MM.1S (cell line): ENCODE measurements at regions not wholly inside any gene's neighbourhood (a gene's known extent, or its start where the extent isn't known, plus 50 kb on each side); places are given as distances from the start of the nearest gene placed in this dataset.

Experiments
- CTCF ChIP-seq: fragments of 300-600 bp; sonication (generic); IDR thresholded peaks from 2 replicates; pipeline ENCODE4 v1.5.1; 2016; ENCODE audit warnings: antibody characterized with exemption, low read length, mixed read lengths
- EZH2 ChIP-seq: fragments of 300-600 bp; sonication (generic); optimal IDR thresholded peaks from 2 replicates; pipeline ENCODE3; 2017; ENCODE audit warnings: low read depth, mild to moderate bottlenecking, antibody characterized with exemption, low read length, mixed read lengths
- EZH2phosphoT487 ChIP-seq: fragments of 300-600 bp; sonication (generic); IDR thresholded peaks from 2 replicates; pipeline ENCODE4 v1.6.1; 2018; ENCODE audit warnings: antibody characterized with exemption, low read length

DNA sequence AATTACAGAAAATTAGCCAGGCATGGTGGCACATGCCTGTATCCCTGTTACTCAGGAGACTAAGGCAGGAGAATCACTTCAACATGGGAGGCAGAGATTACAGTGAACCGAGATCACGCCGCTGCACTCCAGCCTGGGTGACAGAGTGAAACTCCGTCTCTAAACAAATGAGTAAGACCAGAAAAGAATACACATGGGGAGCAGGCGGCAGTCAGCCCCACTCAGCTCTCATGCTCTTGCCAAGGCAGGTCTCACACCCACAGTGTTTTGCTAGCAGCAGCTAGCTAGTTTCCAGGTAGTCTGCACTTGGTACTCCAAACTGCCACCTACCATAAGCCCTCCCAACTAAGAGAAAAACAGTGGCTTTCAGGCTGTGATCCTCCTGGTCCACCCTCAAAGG, 722.3 kb upstream of the CTNND2 start:
- no peak for TF ChIP-seq CTCF
- TF ChIP-seq EZH2: no peak
- no peak for TF ChIP-seq EZH2phosphoT487
